ENCODE measurements at regions not wholly inside any gene's neighbourhood (a gene's known extent, or its start where the extent isn't known, plus 50 kb on each side); places are given as distances from the start of the nearest gene placed in this dataset.

- H3K4me3 ChIP-seq (ENCODE audit: low read length): no peak overlapping the region
- no peak for DNase-seq (ENCODE audit: low read depth)
- TF ChIP-seq, protein P1, sequence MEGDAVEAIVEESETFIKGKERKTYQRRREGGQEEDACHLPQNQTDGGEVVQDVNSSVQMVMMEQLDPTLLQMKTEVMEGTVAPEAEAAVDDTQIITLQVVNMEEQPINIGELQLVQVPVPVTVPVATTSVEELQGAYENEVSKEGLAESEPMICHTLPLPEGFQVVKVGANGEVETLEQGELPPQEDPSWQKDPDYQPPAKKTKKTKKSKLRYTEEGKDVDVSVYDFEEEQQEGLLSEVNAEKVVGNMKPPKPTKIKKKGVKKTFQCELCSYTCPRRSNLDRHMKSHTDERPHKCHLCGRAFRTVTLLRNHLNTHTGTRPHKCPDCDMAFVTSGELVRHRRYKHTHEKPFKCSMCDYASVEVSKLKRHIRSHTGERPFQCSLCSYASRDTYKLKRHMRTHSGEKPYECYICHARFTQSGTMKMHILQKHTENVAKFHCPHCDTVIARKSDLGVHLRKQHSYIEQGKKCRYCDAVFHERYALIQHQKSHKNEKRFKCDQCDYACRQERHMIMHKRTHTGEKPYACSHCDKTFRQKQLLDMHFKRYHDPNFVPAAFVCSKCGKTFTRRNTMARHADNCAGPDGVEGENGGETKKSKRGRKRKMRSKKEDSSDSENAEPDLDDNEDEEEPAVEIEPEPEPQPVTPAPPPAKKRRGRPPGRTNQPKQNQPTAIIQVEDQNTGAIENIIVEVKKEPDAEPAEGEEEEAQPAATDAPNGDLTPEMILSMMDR (conservative IDR thresholded peaks at IDR 0.05; ENCODE audit: low read length): no peak
Measured at GRCh38 chr11:127471662-127472061, 471.1 kb upstream of the KIRREL3 start.

- DNase-seq (ENCODE audit: low read depth): no peak
- TF ChIP-seq, protein P1 (conservative IDR thresholded peaks at IDR 0.05; ENCODE audit: low read length): 0 out of 2 replicates have a peak, but pooled peaks have one; percentile 10
- H3K4me3 ChIP-seq (ENCODE audit: low read length): no peak overlapping the region
Measured at GRCh38 chr11:127470306-127470884, 469.8 kb upstream of the KIRREL3 start.

DNA sequence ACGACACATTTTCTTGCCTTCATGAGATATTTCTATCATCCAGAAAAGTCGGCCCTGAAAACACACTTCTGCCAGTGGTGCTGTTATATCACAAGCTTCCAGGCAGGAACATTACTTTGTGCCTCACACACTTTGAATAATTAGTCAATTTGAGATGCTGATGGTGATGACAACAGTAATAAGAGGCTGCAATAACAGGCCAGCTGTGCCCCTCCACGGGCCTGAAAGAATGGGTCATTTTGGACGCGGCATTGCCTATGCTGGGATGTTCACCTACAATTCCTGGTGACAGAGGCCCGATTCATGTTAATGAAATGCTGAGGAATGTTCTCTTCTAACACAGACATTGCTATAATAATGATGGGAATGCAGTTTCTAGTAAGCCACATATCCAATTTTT is 463.8 kb upstream of the KIRREL3 start:
- TF ChIP-seq, protein P1 (conservative IDR thresholded peaks at IDR 0.05; ENCODE audit: low read length): no peak
- H3K4me3 ChIP-seq (ENCODE audit: low read length): no peak overlapping the region
- no peak for DNase-seq (ENCODE audit: low read depth)

DNA sequence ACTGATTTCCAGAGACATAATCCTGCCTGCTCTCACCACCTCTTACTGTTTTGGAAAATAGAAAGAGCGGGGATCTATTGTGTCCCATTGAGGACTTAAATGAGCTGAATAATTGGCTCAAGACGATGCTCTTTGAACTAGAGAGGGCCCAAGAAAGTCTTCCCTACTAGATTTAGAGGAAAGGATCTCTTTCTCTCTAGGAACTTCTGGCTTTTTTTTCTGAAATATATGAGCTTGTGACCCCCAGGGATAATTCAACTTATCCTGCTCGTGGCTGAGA is 461.4 kb upstream of the KIRREL3 start:
- H3K4me3 ChIP-seq (ENCODE audit: low read length): no peak overlapping the region
- DNase-seq (ENCODE audit: low read depth): no peak
- TF ChIP-seq, protein P1 (conservative IDR thresholded peaks at IDR 0.05; ENCODE audit: low read length): no peak

- DNase-seq (ENCODE audit: low read depth): no peak
- TF ChIP-seq, protein P1 (conservative IDR thresholded peaks at IDR 0.05; ENCODE audit: low read length): no peak
- no peak overlapping the region for H3K4me3 ChIP-seq (ENCODE audit: low read length)
Measured at GRCh38 chr11:127461241-127462064, 460.9 kb upstream of the KIRREL3 start.

- TF ChIP-seq, protein P1 (conservative IDR thresholded peaks at IDR 0.05; ENCODE audit: low read length): no peak
- H3K4me3 ChIP-seq (ENCODE audit: low read length): no peak overlapping the region
- DNase-seq (ENCODE audit: low read depth): no peak
Measured at GRCh38 chr11:127458561-127458960, 458.0 kb upstream of the KIRREL3 start.

- TF ChIP-seq, protein P1 (conservative IDR thresholded peaks at IDR 0.05; ENCODE audit: low read length): no peak
- DNase-seq (ENCODE audit: low read depth): no peak
- no peak overlapping the region for H3K4me3 ChIP-seq (ENCODE audit: low read length)
Measured at GRCh38 chr11:127454856-127455255, 454.3 kb upstream of the KIRREL3 start.
